GM21381 (cell line): ENCODE measurements at regions not wholly inside any gene's neighbourhood (a gene's known extent, or its start where the extent isn't known, plus 50 kb on each side); places are given as distances from the start of the nearest gene placed in this dataset.
"Not testable (repeated sequence)": the region's sequence is repeated elsewhere in the genome, so short reads cannot be mapped to it uniquely, and the experiment has no call there.

Experiments used
- ATAC-seq: cut with Tn5 transposase; IDR thresholded peaks from one replicate; pipeline ENCODE4 v1.9.1; 2021; ENCODE audit warnings: mild to moderate bottlenecking, moderate library complexity; ENCODE audit not compliant: unreplicated experiment

DNA sequence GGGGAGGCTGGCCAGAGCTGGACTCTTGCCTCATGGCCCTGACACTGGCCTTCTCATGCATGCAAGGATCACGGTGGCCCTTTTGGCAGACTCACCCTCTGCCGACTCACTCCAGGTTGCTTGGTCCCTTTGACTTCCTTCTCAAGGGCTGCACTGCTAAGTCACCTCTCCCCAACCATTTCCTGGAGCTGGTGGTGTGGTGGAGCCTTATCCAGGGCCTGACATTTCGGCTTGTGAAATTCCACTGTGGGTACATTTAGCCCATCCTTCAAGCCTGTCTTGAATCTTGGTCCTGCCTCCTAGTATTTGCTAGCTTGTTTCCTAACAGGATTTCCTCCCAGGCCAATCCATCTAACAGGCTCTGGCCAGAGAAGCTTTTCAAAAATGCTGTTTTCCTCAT lies 52.6 kb upstream of the JUN start:
- no peak for ATAC-seq

GRCh38 chr1:58837886-58838285 lies 54.0 kb upstream of the JUN start:
- ATAC-seq = no peak

DNA sequence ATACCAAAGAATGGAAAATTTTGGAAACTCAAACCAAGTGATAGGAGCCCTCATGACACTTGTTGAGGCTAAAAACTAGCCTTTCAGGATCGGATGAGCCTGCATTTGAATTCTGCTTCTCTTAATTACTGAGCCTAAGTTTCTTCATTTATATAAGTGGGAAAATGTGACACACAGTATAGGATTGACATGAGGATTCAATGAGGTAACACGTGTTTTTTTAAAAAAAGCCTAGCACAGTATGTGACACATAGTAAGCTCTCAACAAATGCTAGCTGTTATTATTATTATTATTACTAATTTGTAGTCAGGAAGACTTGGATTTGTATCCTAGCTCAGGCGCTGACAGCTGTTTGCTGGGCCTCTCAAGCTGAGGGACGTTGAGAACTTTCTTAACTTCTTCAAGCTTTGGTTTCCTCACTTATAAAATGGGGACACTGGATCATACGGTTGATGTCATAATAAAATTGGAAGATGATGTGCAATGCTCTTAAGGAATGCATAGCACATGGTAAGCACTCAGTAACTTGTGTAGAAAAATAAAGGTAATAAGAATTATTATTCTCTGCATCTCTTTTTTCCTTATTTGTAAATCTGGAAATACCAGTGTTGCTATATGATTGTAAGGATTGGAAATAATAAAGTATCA lies 55.4 kb upstream of the JUN start:
- no peak for ATAC-seq

- ATAC-seq = no peak
Observed at GRCh38 chr1:58839846-58840835, 56.3 kb upstream of the JUN start.

DNA sequence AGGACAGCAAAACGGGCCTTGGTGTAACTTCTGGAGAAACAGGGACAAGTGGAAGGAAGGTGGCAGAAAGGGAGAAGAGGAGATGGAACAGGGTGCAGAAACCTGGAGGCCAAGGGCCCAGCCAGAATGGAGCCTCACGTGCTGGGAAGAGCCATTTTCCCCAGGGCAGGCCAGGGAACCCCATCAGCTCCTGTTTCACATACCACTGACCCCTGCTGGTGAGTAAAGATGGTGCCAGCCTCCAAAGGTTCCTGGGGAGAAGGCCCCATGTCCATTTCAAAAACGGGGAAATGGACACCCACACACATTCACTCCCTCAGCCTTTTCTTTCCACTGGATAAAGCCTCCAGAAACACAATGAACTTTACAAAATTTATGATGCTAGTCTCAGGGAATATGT lies 57.6 kb upstream of the JUN start:
- ATAC-seq = no peak

DNA sequence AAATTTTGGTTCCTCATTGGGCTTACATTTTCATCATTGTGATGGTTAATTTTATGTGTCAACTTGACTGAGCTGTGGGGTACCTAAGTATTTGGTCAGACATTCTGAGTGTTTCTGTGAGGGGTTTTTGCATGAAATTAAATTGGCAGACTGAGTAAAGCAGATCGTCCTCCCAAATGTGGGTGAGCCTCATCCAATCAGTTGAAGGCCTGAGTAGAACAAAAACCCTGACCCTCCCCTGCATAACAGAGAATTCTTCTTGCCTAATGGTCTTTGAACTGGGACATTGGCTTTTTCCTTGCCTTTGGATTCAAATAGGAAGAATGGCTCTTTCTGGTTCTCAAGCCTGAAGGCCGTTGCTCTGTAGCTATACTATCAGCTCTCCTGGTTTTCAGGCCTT lies 59.1 kb upstream of the JUN start:
- no peak for ATAC-seq

- no peak for ATAC-seq
Observed at GRCh38 chr1:58844176-58844575, 60.3 kb upstream of the JUN start.

DNA sequence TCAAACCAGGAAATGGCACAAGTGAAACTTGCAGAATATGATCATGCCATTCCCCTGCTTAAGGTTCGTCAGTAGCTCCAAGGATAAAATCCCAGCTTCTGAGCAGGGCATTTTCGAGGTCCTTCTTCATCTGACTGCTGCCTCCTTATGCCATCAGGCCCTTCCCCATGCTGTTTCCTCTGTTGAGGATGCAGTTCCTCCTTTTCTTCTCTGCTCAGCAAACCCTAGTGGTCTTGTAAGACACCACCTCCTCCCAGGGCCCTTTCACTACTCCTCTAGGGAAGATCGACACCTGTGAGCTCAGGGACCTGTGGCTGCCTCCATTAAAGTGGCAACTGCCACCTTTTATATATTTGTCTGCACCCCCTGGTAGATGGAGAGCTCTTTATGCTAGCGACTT lies 62.1 kb upstream of the JUN start:
- ATAC-seq = no peak

GRCh38 chr1:58848818-58849411 lies 65.1 kb upstream of the JUN start:
- no peak for ATAC-seq

GRCh38 chr1:58849551-58849950 lies 65.7 kb upstream of the JUN start:
- no peak for ATAC-seq

DNA sequence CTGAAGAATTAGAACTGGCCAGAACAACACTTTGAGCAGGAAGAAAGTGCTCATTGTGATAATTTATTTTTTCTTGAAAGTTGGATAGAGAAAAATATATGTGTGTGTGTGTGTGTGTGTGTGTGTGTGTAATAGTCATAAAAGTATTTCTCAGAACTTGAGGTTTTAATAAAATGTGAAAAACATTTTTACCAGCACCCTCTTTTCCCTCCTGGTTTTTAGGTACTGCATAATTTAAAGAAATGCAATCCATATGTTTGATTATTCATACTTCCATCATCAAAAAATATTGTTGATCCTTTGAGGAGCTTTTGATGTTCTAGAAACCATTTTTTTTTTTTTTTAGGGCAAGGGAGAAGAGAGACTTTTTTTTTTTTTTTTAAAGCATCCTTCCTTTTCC lies 66.8 kb upstream of the JUN start:
- ATAC-seq = no peak

GRCh38 chr1:58852731-58853485 lies 69.1 kb upstream of the JUN start:
- ATAC-seq = no peak

- ATAC-seq = no peak
Observed at GRCh38 chr1:58854576-58854975, 70.7 kb upstream of the JUN start.

- no peak for ATAC-seq
Observed at GRCh38 chr1:58855274-58856165, 71.7 kb upstream of the JUN start.

DNA sequence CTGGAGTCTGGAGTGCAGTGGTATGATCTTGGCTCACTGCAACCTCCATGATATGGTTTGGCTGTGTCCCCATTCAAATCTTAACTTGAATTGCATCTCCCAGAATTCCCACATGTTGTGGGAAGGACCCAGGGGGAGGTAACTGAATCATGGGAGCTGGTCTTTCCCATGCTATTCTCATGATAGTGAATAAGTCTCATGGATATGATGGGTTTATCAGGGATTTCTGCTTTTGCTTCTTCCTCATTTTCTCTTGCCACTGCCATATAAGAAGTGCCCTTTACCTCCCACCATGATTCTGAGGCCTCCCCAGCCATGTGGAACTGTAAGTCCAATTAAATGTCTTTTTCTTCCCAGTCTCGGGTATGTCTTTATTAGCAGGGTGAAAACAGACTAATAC lies 72.4 kb upstream of the JUN start:
- ATAC-seq = not testable (repeated sequence)

GRCh38 chr1:58857680-58858673 lies 74.1 kb upstream of the JUN start:
- peak; percentile 81 for ATAC-seq

DNA sequence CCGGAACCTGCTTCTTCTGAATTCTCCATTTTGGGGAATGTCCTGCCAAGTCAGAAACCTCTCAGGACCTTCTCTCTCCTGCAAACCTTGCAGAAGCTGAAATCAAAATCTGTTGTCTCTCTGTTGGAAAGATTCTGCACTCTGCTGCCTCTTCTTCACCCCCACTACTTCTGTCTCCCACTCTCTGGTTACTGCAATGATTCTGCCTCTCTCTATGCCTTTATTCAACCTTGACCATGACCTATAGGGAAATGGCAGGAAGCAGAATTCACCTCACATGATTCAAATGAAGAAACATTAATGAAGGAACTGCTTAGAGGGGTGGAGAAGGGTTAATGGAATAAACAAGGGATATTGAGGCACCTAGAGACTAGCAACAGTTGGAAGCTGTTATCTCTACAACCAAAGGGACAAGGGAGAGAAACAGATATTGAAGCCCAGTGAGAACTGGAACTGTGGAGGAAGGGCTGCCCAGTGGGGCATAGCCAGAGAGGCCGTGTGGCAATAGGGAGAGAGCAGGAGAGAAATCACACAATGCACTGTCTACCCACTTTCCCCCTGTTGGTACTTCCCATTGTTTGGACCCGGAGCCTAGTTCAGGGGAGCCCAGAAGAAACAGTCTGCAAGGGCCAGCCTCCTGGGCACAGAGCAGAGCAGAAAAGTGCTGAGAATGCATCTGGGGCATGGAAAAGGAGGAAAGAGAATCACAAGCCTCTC lies 76.1 kb upstream of the JUN start:
- ATAC-seq = no peak

- no peak for ATAC-seq
Observed at GRCh38 chr1:58861076-58861475, 77.2 kb upstream of the JUN start.
